ENCODE measurements at regions not wholly inside any gene's neighbourhood (a gene's known extent, or its start where the extent isn't known, plus 50 kb on each side); places are given as distances from the start of the nearest gene placed in this dataset.

DNA sequence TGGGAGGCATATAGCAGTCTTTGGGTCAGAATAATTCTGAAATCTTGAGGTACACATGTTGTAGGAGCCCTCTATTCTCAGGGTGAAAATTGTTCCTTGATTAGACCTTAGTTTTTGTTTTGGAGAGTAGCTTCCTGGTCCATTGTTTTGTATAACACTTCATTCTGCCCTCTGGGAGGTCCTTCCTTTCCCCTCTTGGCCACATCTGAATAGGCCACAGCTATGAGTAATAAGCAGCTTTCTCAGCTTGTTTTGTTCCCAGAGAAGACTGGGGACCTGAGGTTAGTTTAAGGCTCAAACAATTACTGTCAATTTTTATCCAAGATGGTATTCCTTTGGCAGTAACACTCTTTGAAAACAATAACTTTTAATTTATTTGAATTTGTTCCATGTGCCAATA, 72.6 kb upstream of the NOL4 start:
- DNase-seq (ENCODE audit: low read depth, low spot score) (no peak), FAIRE-seq (no peak), ATAC-seq (peak; percentile 18; the same call in 1 of the 3 replicates)
- H3K9me3 ChIP-seq (replicated peaks; ENCODE audit: control insufficient read depth, insufficient read depth, low read length), result no peaks in the 10 kb centered on the region; the same call in 2 of the 3 replicates
- ChIA-PET SMC1A (ENCODE audit: uncharacterized antibody, unreplicated experiment) (interaction anchor here (1.2 to 1.9 kb wide), 8 partner anchors 11 to 73 kb away, joined by 3 to 7 read pairs (median 6); partner anchors contain the start of gene NOL4), RAD21 (ENCODE audit: unreplicated experiment) (interaction anchor here (0.7 to 3.3 kb wide), 5 partner anchors 20 to 174 kb away, joined by 3 to 14 read pairs (median 5); partner anchors contain the start of gene NOL4), POLR2A (interaction anchor here (0.9 kb wide), 1 partner anchor 73 kb away, joined by 4 read pairs; the partner anchor contains the start of gene NOL4), CTCF (interaction anchor here (0.6 to 3.8 kb wide), 5 partner anchors 11 to 457 kb away, joined by 3 to 18 read pairs (median 3); no protein-coding TSS in a partner anchor)
- H3K4me1 ChIP-seq (ENCODE audit: control insufficient read depth, insufficient read depth, low read length), result no peaks in the 10 kb centered on the region
- H3K27me3 ChIP-seq (replicated peaks in 1 of 2; ENCODE audit: control insufficient read depth in 2 of 2, insufficient read depth in 2 of 2, low read length in 1 of 2), result no peaks in the 10 kb centered on the region
- H3K27ac ChIP-seq (ENCODE audit: control insufficient read depth, insufficient read depth), result no peak overlapping the region
- no peaks in the 10 kb centered on the region for H3K79me2 ChIP-seq (ENCODE audit: control insufficient read depth, insufficient read depth, low read length)
- in situ Hi-C loops (cut with MboI) (no loop called here), intact Hi-C loops (cut with micrococcal nuclease; ENCODE audit: unreplicated experiment) (no loop called here)
- H3K36me3 ChIP-seq (ENCODE audit: control insufficient read depth in 2 of 2, insufficient read depth in 2 of 2, low read length in 1 of 2), result no peaks in the 10 kb centered on the region
- H3K4me3 ChIP-seq, result no peak overlapping the region
- BruUV-seq (replicated peaks), result no TSS peak
- H3K4me2 ChIP-seq (ENCODE audit: control insufficient read depth, insufficient read depth), result no peak overlapping the region
- no peak overlapping the region for H3K9ac ChIP-seq (ENCODE audit: control insufficient read depth, insufficient read depth, low read length)
- peak; percentile 59; the same call in 1 of the 2 replicates for TF ChIP-seq RUNX3 (IDR thresholded peaks at IDR 0.05; ENCODE audit: low read length)
- TF ChIP-seq NFYA (IDR thresholded peaks at IDR 0.05; ENCODE audit: borderline replicate concordance, low read depth, low read length), result no peak
- no peak overlapping the region for H2AFZ ChIP-seq (ENCODE audit: control insufficient read depth, low read depth, low read length)
- H4K20me1 ChIP-seq (ENCODE audit: control insufficient read depth, insufficient read depth), result no peaks in the 10 kb centered on the region

DNA sequence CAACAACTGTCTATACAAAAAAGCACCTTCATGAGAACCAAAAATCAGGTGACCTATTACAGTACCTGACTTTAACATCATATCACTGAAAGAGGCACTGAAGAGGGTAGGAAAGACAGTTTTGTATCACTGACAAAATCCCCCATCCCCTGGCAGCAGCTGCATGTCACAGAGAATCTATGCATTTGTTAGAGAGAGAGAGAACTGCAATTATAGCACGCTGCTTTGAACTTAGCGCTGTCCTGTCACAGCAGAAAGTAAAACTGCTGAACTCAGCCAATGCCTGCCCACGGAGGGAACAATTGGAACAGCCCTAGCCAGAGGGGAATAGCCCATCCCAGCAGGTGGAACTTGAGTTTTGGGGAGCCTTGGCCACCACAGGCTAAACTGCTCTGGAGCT, 75.1 kb upstream of the NOL4 start:
- POLR2A ChIA-PET, result interaction anchor here (1.7 to 2.4 kb wide), 3 partner anchors 8 to 21 kb away, joined by 4 to 16 read pairs (median 7); no protein-coding TSS in a partner anchor
- 0 out of 4 replicates have a peak, but pooled peaks of 1 of the 2 experiments have one; percentile 44 for TF ChIP-seq EP300 (IDR thresholded peaks at IDR 0.05; ENCODE audit: borderline replicate concordance in 1 of 2, control insufficient read depth in 1 of 2, low read depth in 2 of 2, low read length in 2 of 2)
- peak; percentile 63; the same call in 1 of the 2 replicates for TF ChIP-seq CREM (IDR thresholded peaks at IDR 0.05; ENCODE audit: low read depth)
- TF ChIP-seq NFXL1 (IDR thresholded peaks at IDR 0.05; ENCODE audit: borderline replicate concordance), result no peak
- TF ChIP-seq, protein P1, sequence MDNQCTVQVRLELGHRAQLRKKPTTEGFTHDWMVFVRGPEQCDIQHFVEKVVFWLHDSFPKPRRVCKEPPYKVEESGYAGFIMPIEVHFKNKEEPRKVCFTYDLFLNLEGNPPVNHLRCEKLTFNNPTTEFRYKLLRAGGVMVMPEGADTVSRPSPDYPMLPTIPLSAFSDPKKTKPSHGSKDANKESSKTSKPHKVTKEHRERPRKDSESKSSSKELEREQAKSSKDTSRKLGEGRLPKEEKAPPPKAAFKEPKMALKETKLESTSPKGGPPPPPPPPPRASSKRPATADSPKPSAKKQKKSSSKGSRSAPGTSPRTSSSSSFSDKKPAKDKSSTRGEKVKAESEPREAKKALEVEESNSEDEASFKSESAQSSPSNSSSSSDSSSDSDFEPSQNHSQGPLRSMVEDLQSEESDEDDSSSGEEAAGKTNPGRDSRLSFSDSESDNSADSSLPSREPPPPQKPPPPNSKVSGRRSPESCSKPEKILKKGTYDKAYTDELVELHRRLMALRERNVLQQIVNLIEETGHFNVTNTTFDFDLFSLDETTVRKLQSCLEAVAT (IDR thresholded peaks at IDR 0.05), result 0 out of 2 replicates have a peak, but pooled peaks have one; percentile 30
- TF ChIP-seq EED (IDR thresholded peaks at IDR 0.05; ENCODE audit: low read depth), result peak; percentile 67
- peak; percentile 68 for TF ChIP-seq TCF7 (IDR thresholded peaks at IDR 0.05; ENCODE audit: borderline replicate concordance)
- TF ChIP-seq SMARCA5 (IDR thresholded peaks at IDR 0.05), result 0 out of 2 replicates have a peak, but pooled peaks have one; percentile 49
- TF ChIP-seq, protein P2, sequence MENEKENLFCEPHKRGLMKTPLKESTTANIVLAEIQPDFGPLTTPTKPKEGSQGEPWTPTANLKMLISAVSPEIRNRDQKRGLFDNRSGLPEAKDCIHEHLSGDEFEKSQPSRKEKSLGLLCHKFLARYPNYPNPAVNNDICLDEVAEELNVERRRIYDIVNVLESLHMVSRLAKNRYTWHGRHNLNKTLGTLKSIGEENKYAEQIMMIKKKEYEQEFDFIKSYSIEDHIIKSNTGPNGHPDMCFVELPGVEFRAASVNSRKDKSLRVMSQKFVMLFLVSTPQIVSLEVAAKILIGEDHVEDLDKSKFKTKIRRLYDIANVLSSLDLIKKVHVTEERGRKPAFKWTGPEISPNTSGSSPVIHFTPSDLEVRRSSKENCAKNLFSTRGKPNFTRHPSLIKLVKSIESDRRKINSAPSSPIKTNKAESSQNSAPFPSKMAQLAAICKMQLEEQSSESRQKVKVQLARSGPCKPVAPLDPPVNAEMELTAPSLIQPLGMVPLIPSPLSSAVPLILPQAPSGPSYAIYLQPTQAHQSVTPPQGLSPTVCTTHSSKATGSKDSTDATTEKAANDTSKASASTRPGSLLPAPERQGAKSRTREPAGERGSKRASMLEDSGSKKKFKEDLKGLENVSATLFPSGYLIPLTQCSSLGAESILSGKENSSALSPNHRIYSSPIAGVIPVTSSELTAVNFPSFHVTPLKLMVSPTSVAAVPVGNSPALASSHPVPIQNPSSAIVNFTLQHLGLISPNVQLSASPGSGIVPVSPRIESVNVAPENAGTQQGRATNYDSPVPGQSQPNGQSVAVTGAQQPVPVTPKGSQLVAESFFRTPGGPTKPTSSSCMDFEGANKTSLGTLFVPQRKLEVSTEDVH (IDR thresholded peaks at IDR 0.05; ENCODE audit: low read depth, partially characterized antibody), result no peak

More for the DNA sequence above, 75.1 kb upstream of the NOL4 start:
- Histone ChIP-seq H3K79me2 (ENCODE audit: control insufficient read depth, insufficient read depth, low read length) (no peaks in the 10 kb centered on the region), H3K9ac (ENCODE audit: control insufficient read depth, insufficient read depth, low read length) (no peak overlapping the region), H4K20me1 (ENCODE audit: control insufficient read depth, insufficient read depth) (no peaks in the 10 kb centered on the region), H3K4me3 (no peak overlapping the region), H3K4me2 (ENCODE audit: control insufficient read depth, insufficient read depth) (no peak overlapping the region), H3K27ac (ENCODE audit: control insufficient read depth, insufficient read depth) (no peak overlapping the region), H2AFZ (ENCODE audit: control insufficient read depth, low read depth, low read length) (no peak overlapping the region), H3K27me3 (replicated peaks in 1 of 2; ENCODE audit: control insufficient read depth in 2 of 2, insufficient read depth in 2 of 2, low read length in 1 of 2) (no peaks in the 10 kb centered on the region), H3K9me3 (replicated peaks; ENCODE audit: control insufficient read depth, insufficient read depth, low read length) (no peaks in the 10 kb centered on the region; the same call in 2 of the 3 replicates), H3K36me3 (ENCODE audit: control insufficient read depth in 2 of 2, insufficient read depth in 2 of 2, low read length in 1 of 2) (no peaks in the 10 kb centered on the region), H3K4me1 (ENCODE audit: control insufficient read depth, insufficient read depth, low read length) (no peaks in the 10 kb centered on the region)
- SMC1A ChIA-PET (ENCODE audit: uncharacterized antibody, unreplicated experiment), result interaction anchor here (1.2 to 4.0 kb wide), 10 partner anchors 11 to 462 kb away, joined by 3 to 19 read pairs (median 7); partner anchors contain the start of gene NOL4
- CTCF ChIA-PET, result interaction anchor here (2.0 to 3.8 kb wide), 2 partner anchors 22 to 177 kb away, joined by 10 to 18 read pairs; no protein-coding TSS in a partner anchor
- in situ Hi-C loops (cut with MboI), result no loop called here
- ATAC-seq, result peak; percentile 81
- no TSS peak for BruUV-seq (replicated peaks)
- RAD21 ChIA-PET (ENCODE audit: unreplicated experiment), result interaction anchor here (1.2 to 5.0 kb wide), 7 partner anchors 12 to 176 kb away, joined by 3 to 35 read pairs (median 8); partner anchors contain the start of gene NOL4
- DNase-seq (ENCODE audit: low read depth, low spot score), result no peak
- intact Hi-C loops (cut with micrococcal nuclease; ENCODE audit: unreplicated experiment), result no loop called here
- no peak for FAIRE-seq
- WGBS (ENCODE audit: insufficient coverage, insufficient replicate concordance, low lambda C conversion rate, missing lambda C conversion rate), result 67% methylated on average over 3 of the region's 3 CpGs

Measured in GM12878 (cell line).